Right lobe of liver (tissue), 4 donors: ENCODE measurements at regions not wholly inside any gene's neighbourhood (a gene's known extent, or its start where the extent isn't known, plus 50 kb on each side); places are given as distances from the start of the nearest gene placed in this dataset.

Experiments used
- POLR2A ChIP-seq: fragments of 450-650 bp; IDR thresholded peaks from one replicate; pipeline ENCODE4 v1.6.1; 2017; ENCODE audit warnings: antibody characterized with exemption, mild to moderate bottlenecking
- TF ChIP-seq, protein P1 (sequence below), 4 donors: fragments of 200-600 bp in 3 of 4; fragments of 450-650 bp in 1 of 4; IDR thresholded peaks; one replicate each; pipeline versions ENCODE4 v1.5.1 to v1.8.0; 2016 to 2022; ENCODE audit warnings: antibody characterized with exemption in 4 of 4, mild to moderate bottlenecking in 2 of 4
- donor health status: DM: no; HTN: no; CAD: no.
- donor health status: DM: no; HTN: no; CAD: no.
- donor health status: DM: no; HTN: yes; CAD: no.

DNA sequence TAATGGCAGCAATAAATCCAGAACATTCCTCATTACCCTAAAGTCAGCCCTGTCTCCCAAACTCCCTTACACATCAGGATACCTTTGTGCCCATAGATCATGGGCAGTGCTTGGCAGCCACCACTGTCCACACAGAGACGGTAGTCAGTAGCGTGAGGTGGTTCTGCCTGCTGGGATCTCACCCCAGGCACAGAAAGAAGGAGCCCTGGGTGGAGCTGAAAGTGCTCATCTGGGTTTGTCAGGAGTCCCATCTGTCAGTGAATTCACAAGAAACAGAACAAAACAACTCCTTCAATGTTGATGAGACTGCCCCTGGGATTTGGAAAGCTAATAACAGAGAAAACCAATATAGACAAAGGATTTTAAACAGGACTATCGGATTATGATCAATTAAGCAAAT is 90.2 kb upstream of the PRSS58 start:
- TF ChIP-seq POLR2A: no peak
- TF ChIP-seq, protein P1, sequence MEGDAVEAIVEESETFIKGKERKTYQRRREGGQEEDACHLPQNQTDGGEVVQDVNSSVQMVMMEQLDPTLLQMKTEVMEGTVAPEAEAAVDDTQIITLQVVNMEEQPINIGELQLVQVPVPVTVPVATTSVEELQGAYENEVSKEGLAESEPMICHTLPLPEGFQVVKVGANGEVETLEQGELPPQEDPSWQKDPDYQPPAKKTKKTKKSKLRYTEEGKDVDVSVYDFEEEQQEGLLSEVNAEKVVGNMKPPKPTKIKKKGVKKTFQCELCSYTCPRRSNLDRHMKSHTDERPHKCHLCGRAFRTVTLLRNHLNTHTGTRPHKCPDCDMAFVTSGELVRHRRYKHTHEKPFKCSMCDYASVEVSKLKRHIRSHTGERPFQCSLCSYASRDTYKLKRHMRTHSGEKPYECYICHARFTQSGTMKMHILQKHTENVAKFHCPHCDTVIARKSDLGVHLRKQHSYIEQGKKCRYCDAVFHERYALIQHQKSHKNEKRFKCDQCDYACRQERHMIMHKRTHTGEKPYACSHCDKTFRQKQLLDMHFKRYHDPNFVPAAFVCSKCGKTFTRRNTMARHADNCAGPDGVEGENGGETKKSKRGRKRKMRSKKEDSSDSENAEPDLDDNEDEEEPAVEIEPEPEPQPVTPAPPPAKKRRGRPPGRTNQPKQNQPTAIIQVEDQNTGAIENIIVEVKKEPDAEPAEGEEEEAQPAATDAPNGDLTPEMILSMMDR (IDR thresholded peaks at IDR 0.05): no peak
